ENCODE measurements at regions not wholly inside any gene's neighbourhood (a gene's known extent, or its start where the extent isn't known, plus 50 kb on each side); places are given as distances from the start of the nearest gene placed in this dataset.

GRCh38 chr2:195410074-195410671, 246.9 kb upstream of the SLC39A10 start:
- DNase-seq (ENCODE audit: low spot score) = no peak

DNA sequence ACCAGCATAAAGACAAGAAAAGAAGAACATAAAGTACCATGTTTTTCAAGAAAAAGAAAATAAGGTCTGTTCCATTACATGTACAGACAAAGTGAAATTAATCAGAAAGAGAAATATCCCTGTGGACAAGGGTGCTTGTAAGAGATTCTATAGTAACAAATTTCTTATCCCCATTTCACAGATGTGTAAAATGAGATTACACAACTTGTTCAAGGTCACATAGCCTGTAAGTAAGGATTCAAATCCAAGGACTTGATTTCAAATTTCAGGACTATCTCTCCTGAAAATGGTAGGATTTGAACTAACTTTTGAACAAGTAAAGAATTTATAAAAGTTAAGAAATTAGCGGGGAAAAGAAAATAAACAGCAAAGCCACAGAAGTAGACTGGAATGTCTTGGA, 248.2 kb upstream of the SLC39A10 start:
- DNase-seq (ENCODE audit: low spot score) = no peak

DNA sequence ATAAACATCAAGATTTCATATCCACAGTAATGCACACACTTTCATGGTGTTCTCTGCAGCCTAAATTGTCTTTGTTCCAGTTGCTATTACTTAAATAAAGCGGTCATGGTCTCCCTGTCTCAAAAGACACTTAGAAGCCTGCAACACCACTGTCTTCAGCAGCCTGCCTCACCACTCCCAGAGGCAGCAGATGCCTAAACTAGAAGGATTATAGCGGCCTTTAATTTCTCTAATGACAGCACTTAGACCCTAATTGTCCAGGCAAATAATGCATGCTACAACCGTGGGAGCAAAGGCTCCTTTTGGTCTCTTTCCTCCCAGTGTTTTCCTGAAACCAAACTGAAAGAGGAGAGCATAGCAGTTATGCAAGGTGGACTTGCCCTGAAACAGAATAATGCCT, 248.8 kb upstream of the SLC39A10 start:
- no peak for DNase-seq (ENCODE audit: low spot score)

GRCh38 chr2:195407783-195408182, 249.2 kb upstream of the SLC39A10 start:
- peak; percentile 23 for DNase-seq (ENCODE audit: low spot score)

DNA sequence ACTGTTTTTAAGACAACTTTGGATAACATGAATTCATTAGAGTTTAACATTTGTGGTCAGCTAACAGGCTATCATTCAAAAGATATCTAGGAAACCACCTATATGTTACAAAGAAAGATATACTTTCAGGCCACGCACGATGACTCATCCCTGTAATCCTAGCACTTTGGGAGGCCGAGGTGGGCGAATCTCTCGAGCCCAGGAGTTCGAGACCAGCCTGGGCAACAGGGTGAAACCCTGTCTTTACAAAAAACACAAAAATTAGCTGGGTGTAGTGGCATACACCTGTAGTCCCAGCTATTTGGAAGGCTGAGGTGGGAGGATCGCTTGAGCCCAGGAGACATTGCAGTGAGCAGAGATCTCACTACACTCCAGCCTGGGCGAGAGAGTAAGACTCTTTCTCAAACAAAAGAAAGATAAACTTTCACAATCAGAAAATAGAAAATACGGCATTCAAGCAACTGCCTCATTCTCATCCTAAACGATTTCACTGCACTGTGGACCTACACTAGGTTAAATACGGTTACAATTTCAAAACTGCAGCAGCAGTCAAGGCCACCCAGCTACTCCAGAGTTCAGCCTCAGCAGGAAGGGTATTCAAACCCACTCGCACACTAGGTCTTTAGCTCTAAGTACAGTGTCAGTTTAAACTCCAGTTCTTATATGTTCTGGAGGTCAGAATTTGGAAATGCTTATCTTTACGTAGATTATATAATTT, 250.0 kb upstream of the SLC39A10 start:
- DNase-seq (ENCODE audit: low spot score) = peak; percentile 36

DNA sequence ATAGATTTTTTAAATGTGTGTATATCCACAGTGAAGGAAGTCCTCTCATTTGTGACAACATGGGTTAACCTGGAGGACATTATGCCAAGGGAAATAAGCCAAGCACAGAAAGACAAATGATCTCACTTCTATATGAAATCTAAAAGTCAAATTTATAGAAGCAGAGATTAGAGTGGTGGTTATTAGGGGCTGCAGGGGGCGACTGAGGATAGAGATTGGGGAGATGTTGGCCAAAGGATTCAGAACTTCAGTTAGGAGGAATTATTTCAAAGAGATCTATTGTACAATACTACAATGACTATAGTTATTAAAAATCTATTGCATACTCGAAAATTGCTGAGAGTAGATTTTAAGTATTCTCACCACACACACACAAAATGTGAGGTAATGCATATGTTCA, 252.4 kb upstream of the SLC39A10 start:
- no peak for DNase-seq (ENCODE audit: low spot score)

GRCh38 chr2:195396479-195396878, 260.5 kb upstream of the SLC39A10 start:
- DNase-seq (ENCODE audit: low spot score) = no peak

DNA sequence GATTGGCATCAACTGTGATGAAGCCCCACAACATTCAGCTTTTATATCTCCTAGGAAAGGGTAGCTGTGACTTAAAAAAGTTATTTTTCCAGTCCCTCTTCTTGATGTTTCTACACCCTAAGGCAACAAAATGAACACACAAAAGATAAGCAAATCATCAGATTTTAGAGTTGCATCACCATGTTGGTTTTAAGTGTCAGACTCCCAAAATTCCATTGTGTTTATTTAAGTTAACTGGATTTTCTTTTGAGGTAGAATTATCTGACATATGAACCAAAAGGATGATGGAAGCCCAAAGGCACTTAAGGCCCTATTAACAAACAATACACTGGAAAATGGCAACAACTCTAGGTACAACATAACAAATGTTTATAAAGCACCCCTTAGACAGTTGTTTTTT, 261.7 kb upstream of the SLC39A10 start:
- DNase-seq (ENCODE audit: low spot score) = peak; percentile 6

GRCh38 chr2:195392446-195393336, 264.3 kb upstream of the SLC39A10 start:
- DNase-seq (ENCODE audit: low spot score) = no peak

DNA sequence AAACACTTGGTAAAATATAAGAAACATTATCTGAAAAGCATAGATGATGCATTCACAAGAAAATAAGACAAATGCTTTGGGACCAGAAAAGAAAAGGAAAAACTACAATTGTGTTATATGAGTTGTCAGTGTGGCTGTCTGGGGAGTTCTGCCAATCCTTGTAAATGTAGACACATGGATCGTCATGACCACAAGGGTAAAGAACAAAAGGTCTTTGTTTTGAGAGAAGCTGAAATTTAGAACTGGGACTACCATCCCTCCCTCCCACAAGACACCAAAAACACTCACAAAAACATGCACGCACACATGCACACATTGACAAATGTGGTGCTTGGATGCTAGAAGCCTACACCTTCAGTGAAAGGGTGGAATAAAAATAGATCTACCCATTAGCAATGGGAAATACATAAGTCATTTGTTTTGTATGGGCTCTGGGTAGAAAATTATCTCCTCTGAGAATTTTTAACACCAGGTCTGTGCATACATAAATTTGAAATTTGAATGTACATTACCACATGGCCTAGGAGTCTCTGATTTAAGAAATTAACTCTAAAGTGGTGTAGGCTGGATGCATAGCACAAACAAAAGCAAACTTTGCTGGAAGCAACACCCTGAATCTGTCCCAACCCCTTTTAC, 266.2 kb upstream of the SLC39A10 start:
- no peak for DNase-seq (ENCODE audit: low spot score)

DNA sequence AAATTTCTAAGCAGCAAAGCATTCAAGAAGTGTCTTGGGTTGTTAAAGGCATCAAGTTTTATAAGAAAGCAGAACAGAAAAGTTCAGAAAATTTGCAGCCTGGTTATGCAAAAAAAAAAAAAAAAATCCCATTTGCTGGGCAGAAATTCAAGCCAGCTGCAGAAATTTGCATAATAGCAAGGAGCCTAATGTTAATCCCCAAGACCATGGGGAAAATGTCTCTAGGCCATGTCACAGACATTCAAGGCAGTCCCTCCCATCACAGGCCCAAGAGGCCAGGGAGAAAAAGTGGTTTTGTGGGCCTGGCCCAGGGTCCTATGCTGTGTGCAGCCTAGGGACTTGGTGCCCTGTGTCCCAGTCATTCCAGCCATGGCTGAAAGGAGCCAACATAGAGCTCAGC, 269.0 kb upstream of the SLC39A10 start:
- DNase-seq (ENCODE audit: low spot score) = no peak

DNA sequence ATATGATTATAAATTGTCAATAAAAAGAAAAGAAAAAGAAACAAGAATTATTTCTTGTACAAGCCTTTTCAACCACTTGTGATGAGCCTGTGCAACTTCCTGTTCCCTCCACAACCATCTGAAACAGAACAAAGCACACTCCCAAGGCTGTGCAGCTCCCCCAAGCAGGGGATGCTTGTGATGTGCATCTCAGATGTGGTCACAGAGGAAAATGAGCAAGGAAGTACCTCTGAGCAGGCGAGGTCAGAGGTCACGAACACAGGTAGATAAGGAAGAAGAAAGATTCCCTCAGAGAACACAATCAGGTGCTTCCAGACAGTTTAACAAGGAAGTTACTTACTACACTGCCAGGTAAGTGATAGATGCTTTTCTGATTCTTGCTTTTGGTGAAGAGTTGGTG, 274.8 kb upstream of the SLC39A10 start:
- DNase-seq (ENCODE audit: low spot score) = no peak

DNA sequence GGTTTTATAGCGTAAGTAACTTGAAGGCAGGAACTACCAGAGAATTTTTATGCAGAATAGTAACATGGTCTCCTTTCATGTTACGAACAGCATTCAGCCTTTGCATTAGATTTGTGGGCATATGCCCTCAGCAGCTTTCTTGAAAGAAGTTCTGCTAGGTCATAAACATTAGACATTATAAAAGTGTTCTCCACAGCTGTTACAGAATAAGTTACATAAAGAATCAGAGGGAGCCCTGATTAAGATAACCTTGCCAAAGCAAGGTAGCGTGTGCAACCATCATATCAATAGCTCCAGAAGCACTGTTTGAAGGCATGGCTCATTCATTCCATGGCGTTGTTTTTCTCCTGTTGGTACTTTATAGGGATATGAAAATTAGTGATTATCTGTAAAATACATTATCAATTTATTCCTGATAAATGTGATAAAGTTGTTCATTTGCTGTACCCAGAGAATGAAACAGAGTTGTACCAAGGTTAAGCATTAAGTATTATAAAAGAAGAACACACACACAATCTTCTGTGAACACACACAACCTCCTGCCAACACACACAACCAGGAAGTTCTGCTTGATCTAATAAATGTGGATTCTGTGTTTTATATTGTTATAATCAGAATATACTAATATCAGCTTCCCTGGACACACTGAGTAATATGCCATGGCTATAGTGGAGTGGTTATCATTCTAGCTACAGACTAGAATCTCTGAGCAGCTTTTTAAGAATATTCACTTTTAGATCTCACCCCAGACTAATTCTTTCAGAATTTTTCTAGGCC, 286.7 kb upstream of the SLC39A10 start:
- no peak for DNase-seq (ENCODE audit: low spot score)

GRCh38 chr2:195369218-195369587, 287.8 kb upstream of the SLC39A10 start:
- DNase-seq (ENCODE audit: low spot score) = no peak

- DNase-seq (ENCODE audit: low spot score) = no peak
Observed at GRCh38 chr2:195368249-195369217, 288.5 kb upstream of the SLC39A10 start.

- no peak for DNase-seq (ENCODE audit: low spot score)
Observed at GRCh38 chr2:195367809-195368208, 289.2 kb upstream of the SLC39A10 start.

DNA sequence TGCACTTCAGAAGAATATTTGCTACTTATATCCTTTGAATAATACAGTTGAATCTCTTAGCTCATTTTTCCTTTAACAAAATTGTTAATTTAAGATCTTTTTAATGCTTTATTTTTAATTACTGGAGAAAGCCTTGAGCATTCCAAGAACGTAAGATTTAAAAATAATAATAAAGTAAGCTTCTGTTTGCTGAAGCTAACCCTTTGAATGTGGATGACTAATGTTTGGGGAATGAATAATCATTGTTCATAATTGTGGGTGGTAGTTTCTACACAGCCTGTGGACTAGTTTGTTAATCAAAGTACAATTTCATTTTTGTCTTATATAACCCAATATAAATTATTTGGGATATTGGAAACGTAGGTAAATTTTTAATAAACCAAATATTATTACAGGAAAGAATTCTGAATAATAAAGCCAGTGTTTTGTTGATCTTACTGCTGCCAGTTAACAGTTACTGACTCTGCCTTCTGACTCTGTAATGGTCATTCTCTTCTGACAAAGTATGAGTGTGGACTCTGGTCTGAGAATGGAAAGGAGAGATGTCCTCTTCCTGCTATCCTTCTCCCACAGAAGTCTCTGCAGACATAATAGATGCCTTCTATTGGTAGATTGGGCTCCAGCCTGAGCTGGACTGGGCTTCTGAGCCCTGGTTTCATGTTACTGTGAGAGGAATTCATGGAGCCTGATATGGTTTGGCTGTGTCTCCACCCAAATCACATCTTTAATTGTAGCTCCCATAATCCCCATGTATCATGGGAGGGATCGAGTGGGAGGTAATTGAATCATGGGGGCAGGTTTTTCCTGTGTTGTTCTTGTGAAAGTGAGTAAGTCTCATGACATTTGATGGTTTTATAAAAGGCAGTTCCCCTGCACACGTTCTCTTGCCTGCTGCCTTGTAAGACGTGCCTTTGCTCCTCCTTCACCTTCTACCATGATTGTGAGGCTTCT, 292.7 kb upstream of the SLC39A10 start:
- DNase-seq (ENCODE audit: low spot score) = peak; percentile 29

- DNase-seq (ENCODE audit: low spot score) = no peak
Observed at GRCh38 chr2:195363496-195363895, 293.5 kb upstream of the SLC39A10 start.

DNA sequence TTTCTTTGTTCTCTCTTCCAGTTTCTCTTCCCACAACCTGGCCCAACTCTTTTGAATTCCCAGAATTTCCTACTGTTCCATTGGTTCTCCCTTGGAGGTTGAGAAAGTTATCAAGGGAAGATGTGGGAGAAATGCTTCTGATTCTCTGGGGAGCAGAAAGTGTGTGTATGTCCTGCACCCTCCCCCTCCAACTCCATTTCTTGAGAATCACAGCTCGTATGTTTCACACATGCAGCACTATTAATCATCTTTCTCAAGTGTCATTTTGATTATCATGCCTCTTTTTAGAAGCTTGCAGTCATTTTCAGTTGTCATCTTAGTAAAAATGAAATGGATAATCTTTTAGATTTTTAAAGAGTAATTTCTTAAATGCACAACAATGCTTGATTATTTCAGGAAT, 296.8 kb upstream of the SLC39A10 start:
- DNase-seq (ENCODE audit: low spot score) = no peak
